ENCODE measurements at regions not wholly inside any gene's neighbourhood (a gene's known extent, or its start where the extent isn't known, plus 50 kb on each side); places are given as distances from the start of the nearest gene placed in this dataset.

GRCh38 chr13:40496035-40496810 lies 170.2 kb downstream of the FOXO1 start:
- H3F3A ChIP-seq (ENCODE audit: low read depth) = no peaks in the 10 kb centered on the region
- Mint-ChIP-seq H3K27me3 (ENCODE audit: insufficient read depth, low read depth) (peaks cover 2% of the 10 kb centered on the region), H3K9me3 (peaks cover 2% of the 10 kb centered on the region), H3K4me3 (no peak overlapping the region), H3K27ac (no peak overlapping the region), H3K36me3 (no peaks in the 10 kb centered on the region), H3K4me1 (peaks cover 4% of the 10 kb centered on the region)
- TF ChIP-seq EZH2 (IDR thresholded peaks at IDR 0.05) (no peak), CTCF (IDR thresholded peaks at IDR 0.05) (no peak), EZH2phosphoT487 (IDR thresholded peaks at IDR 0.05) (no peak)
- H3K9me3 ChIP-seq (ENCODE audit: low read depth) = no peaks in the 10 kb centered on the region
- H3K4me2 ChIP-seq = no peak overlapping the region
- no peaks in the 10 kb centered on the region for H3K4me1 ChIP-seq
- H3K9ac ChIP-seq = no peak overlapping the region
- no peak overlapping the region for H3K27ac ChIP-seq
- no peak overlapping the region for H2AFZ ChIP-seq (replicated peaks)
- H3K4me3 ChIP-seq = no peak overlapping the region
- H3K27me3 ChIP-seq = no peaks in the 10 kb centered on the region
- no peaks in the 10 kb centered on the region for H3K79me2 ChIP-seq (ENCODE audit: low read depth)
- H4K20me1 ChIP-seq (ENCODE audit: low read depth) = no peaks in the 10 kb centered on the region
- no peak for DNase-seq (ENCODE audit: low spot score)
- no peaks in the 10 kb centered on the region for H3K36me3 ChIP-seq

- Histone ChIP-seq H3K4me3 (no peak overlapping the region), H2AFZ (replicated peaks) (no peak overlapping the region), H3K4me2 (no peak overlapping the region), H3K36me3 (no peaks in the 10 kb centered on the region), H3K79me2 (ENCODE audit: low read depth) (no peaks in the 10 kb centered on the region), H3K4me1 (no peaks in the 10 kb centered on the region), H4K20me1 (ENCODE audit: low read depth) (no peaks in the 10 kb centered on the region), H3K27ac (no peak overlapping the region), H3F3A (ENCODE audit: low read depth) (no peaks in the 10 kb centered on the region), H3K9me3 (ENCODE audit: low read depth) (no peaks in the 10 kb centered on the region), H3K27me3 (no peaks in the 10 kb centered on the region), H3K9ac (no peak overlapping the region)
- peaks cover 5% of the 10 kb centered on the region for H3K27me3 Mint-ChIP-seq (ENCODE audit: insufficient read depth, low read depth)
- H3K4me3 Mint-ChIP-seq = no peak overlapping the region
- H3K36me3 Mint-ChIP-seq = no peaks in the 10 kb centered on the region
- no peak overlapping the region for H3K27ac Mint-ChIP-seq
- TF ChIP-seq CTCF (IDR thresholded peaks at IDR 0.05) (no peak), EZH2 (IDR thresholded peaks at IDR 0.05) (no peak), EZH2phosphoT487 (IDR thresholded peaks at IDR 0.05) (no peak)
- no peaks in the 10 kb centered on the region for H3K9me3 Mint-ChIP-seq
- H3K4me1 Mint-ChIP-seq = peaks cover 4% of the 10 kb centered on the region
- no peak for DNase-seq (ENCODE audit: low spot score)
Measured at GRCh38 chr13:40498461-40498860, 168.0 kb downstream of the FOXO1 start.

- H3F3A ChIP-seq (ENCODE audit: low read depth) = no peaks in the 10 kb centered on the region
- no peaks in the 10 kb centered on the region for H3K4me1 ChIP-seq
- no peak for TF ChIP-seq EZH2 (IDR thresholded peaks at IDR 0.05)
- TF ChIP-seq CTCF (IDR thresholded peaks at IDR 0.05) = no peak
- no peak for TF ChIP-seq EZH2phosphoT487 (IDR thresholded peaks at IDR 0.05)
- no peak overlapping the region for H3K4me3 ChIP-seq
- peaks cover 2% of the 10 kb centered on the region for H3K9me3 Mint-ChIP-seq
- no peak for DNase-seq (ENCODE audit: low spot score)
- no peak overlapping the region for H3K9ac ChIP-seq
- H3K36me3 ChIP-seq = no peaks in the 10 kb centered on the region
- H3K79me2 ChIP-seq (ENCODE audit: low read depth) = no peaks in the 10 kb centered on the region
- H3K36me3 Mint-ChIP-seq = no peaks in the 10 kb centered on the region
- no peaks in the 10 kb centered on the region for H3K9me3 ChIP-seq (ENCODE audit: low read depth)
- peaks cover 10% of the 10 kb centered on the region for H3K27me3 Mint-ChIP-seq (ENCODE audit: insufficient read depth, low read depth)
- H3K27ac Mint-ChIP-seq = no peak overlapping the region
- peaks cover under 1% of the 10 kb centered on the region for H3K4me1 Mint-ChIP-seq
- H4K20me1 ChIP-seq (ENCODE audit: low read depth) = no peaks in the 10 kb centered on the region
- no peak overlapping the region for H3K4me2 ChIP-seq
- H3K27me3 ChIP-seq = no peaks in the 10 kb centered on the region
- no peak overlapping the region for H3K27ac ChIP-seq
- H2AFZ ChIP-seq (replicated peaks) = no peak overlapping the region
- no peak overlapping the region for H3K4me3 Mint-ChIP-seq
Measured at GRCh38 chr13:40502236-40502635, 164.2 kb downstream of the FOXO1 start.
